Kidney (tissue), 13 donors: ENCODE measurements at regions not wholly inside any gene's neighbourhood (a gene's known extent, or its start where the extent isn't known, plus 50 kb on each side); places are given as distances from the start of the nearest gene placed in this dataset.

Experiments
- DNase-seq, 5 donors: peaks; one replicate each; pipeline ENCODE4 v3.0.0-alpha.2; 2013 to 2020
- FAIRE-seq: peaks from 2 replicates; lab custom pipeline; 2012; peaks lifted over from hg19 to GRCh38; lab: Jason Lieb, UNC
- H3K27ac ChIP-seq, 2 donors: one replicate each; pipeline ENCODE4 v1.7.0; 2013; ENCODE audit warnings: low read depth in 2 of 2, low read length in 2 of 2, inconsistent platforms in 1 of 2
- H3K27me3 ChIP-seq: one replicate; pipeline ENCODE4 v1.7.1; 2013; ENCODE audit warnings: low read length, inconsistent platforms; ENCODE audit not compliant: control insufficient read depth, insufficient read depth
- H3K36me3 ChIP-seq, 3 donors: one replicate each; pipeline versions ENCODE4 v1.7.0 to v1.7.1; 2013; ENCODE audit warnings: low read length in 3 of 3, control low read depth in 1 of 3, inconsistent platforms in 1 of 3; ENCODE audit not compliant: insufficient read depth in 3 of 3, control insufficient read depth in 2 of 3
- H3K4me1 ChIP-seq, 3 donors: one replicate each; pipeline versions ENCODE4 v1.7.0 to v1.7.1; 2013; ENCODE audit warnings: low read length in 3 of 3, inconsistent platforms in 1 of 3, low read depth in 1 of 3; ENCODE audit not compliant: control insufficient read depth in 2 of 3, insufficient read depth in 2 of 3
- H3K4me3 ChIP-seq, 3 donors: one replicate each; pipeline versions ENCODE4 v1.7.0 to v1.8.1; 2013; ENCODE audit warnings: low read length in 3 of 3, control low read depth in 1 of 3, inconsistent platforms in 1 of 3
- H3K9ac ChIP-seq, 3 donors: one replicate each; pipeline versions ENCODE4 v1.7.0 to v1.7.1; 2013; ENCODE audit warnings: low read length in 3 of 3, control low read depth in 1 of 3, inconsistent platforms in 1 of 3
- H3K9me3 ChIP-seq, 3 donors: one replicate each; pipeline versions ENCODE4 v1.7.0 to v1.7.1; 2013; ENCODE audit warnings: low read length in 3 of 3, control low read depth in 1 of 3, inconsistent platforms in 1 of 3; ENCODE audit not compliant: control insufficient read depth in 2 of 3, insufficient read depth in 1 of 3
- CTCF ChIP-seq: IDR thresholded peaks from 3 replicates; pipeline ENCODE4 v1.5.1; 2012; ENCODE audit warnings: mild to moderate bottlenecking, moderate library complexity, borderline replicate concordance; ENCODE audit not compliant: insufficient read depth; ENCODE audit errors: extremely low read depth
- intact Hi-C: fragments of 100-400 bp; cut with DNase I; formaldehyde crosslinking; loops from one replicate; pipeline ENCODE4 v1.11.1; 2022
- donor health status: control.
- donor health status: control.
- donor health status: control.
- donor health status: control.
- donor health status: control.
- donor health status: DM: yes; HTN: yes; CAD: no.
- donor health status: Normal renal cell carcinoma (clear cell type).

GRCh38 chr13:58134012-58134411, 502.5 kb downstream of the PCDH17 start:
- FAIRE-seq = no peak
- intact Hi-C loops = no loop called here
- no peak for TF ChIP-seq CTCF

GRCh38 chr13:58134525-58134924, 503.0 kb downstream of the PCDH17 start:
- FAIRE-seq = no peak
- H3K4me3 ChIP-seq = no peak overlapping the region

More at GRCh38 chr13:58134012-58134411, 502.5 kb downstream of the PCDH17 start:
- no peaks in the 10 kb centered on the region for H3K27me3 ChIP-seq
- DNase-seq = no peak
- no peak overlapping the region for H3K9ac ChIP-seq
- H3K27ac ChIP-seq = no peak overlapping the region
- no peak overlapping the region for H3K4me3 ChIP-seq
- peaks cover 0 to 7% (median 0%) of the 10 kb centered on the region in 3 donors for H3K9me3 ChIP-seq
- no peaks in the 10 kb centered on the region for H3K4me1 ChIP-seq
- H3K36me3 ChIP-seq = no peaks in the 10 kb centered on the region

GRCh38 chr13:58142952-58143351, 511.4 kb downstream of the PCDH17 start:
- no peak for TF ChIP-seq CTCF
- H3K36me3 ChIP-seq = no peaks in the 10 kb centered on the region
- H3K27me3 ChIP-seq = no peaks in the 10 kb centered on the region
- FAIRE-seq = no peak
- no peak overlapping the region for H3K9ac ChIP-seq
- H3K27ac ChIP-seq = no peak overlapping the region
- intact Hi-C loops = no loop called here
- H3K4me3 ChIP-seq = no peak overlapping the region
- no peaks in the 10 kb centered on the region for H3K9me3 ChIP-seq
- no peak for DNase-seq
- H3K4me1 ChIP-seq = no peaks in the 10 kb centered on the region

More at GRCh38 chr13:58134525-58134924, 503.0 kb downstream of the PCDH17 start:
- Histone ChIP-seq H3K27ac (no peak overlapping the region), H3K4me1 (no peaks in the 10 kb centered on the region), H3K9ac (no peak overlapping the region), H3K27me3 (no peaks in the 10 kb centered on the region), H3K36me3 (no peaks in the 10 kb centered on the region), H3K9me3 (peaks cover 0 to 7% (median 0%) of the 10 kb centered on the region in 3 donors)
- intact Hi-C loops = no loop called here
- DNase-seq = no peak
- TF ChIP-seq CTCF = no peak

- no peak for DNase-seq
- no peak overlapping the region for H3K9ac ChIP-seq
- no peak overlapping the region for H3K4me3 ChIP-seq
- no peak for FAIRE-seq
- TF ChIP-seq CTCF = no peak
- H3K4me1 ChIP-seq = no peaks in the 10 kb centered on the region
- H3K27me3 ChIP-seq = no peaks in the 10 kb centered on the region
- no peaks in the 10 kb centered on the region for H3K9me3 ChIP-seq
- no peaks in the 10 kb centered on the region for H3K36me3 ChIP-seq
- H3K27ac ChIP-seq = no peak overlapping the region
- intact Hi-C loops = no loop called here
These were observed 513.1 kb downstream of the PCDH17 start for GRCh38 chr13:58144616-58145015.
